ENCODE measurements at regions not wholly inside any gene's neighbourhood (a gene's known extent, or its start where the extent isn't known, plus 50 kb on each side); places are given as distances from the start of the nearest gene placed in this dataset.

DNA sequence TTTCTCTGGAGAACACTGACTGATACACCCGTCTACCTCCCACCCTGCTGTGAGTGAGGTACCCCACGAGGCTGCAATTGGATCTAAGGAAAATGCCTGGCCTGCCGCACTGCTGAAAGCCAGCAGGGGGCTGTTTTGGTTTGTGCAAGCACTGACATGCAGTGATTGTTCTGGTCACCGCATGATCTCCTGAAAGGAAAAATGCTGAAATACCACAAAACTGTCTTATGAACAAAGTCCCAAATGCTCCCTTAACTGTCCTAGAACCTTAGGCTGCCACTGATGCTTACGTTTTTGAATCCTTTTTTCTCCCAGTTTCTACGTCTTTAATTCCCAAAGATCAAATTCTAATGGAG, 132.7 kb downstream of the JCAD start:
- DNase-seq, result no peak
- intact Hi-C loops (cut with micrococcal nuclease), result no loop called here
- ATAC-seq, result peak; percentile 55

DNA sequence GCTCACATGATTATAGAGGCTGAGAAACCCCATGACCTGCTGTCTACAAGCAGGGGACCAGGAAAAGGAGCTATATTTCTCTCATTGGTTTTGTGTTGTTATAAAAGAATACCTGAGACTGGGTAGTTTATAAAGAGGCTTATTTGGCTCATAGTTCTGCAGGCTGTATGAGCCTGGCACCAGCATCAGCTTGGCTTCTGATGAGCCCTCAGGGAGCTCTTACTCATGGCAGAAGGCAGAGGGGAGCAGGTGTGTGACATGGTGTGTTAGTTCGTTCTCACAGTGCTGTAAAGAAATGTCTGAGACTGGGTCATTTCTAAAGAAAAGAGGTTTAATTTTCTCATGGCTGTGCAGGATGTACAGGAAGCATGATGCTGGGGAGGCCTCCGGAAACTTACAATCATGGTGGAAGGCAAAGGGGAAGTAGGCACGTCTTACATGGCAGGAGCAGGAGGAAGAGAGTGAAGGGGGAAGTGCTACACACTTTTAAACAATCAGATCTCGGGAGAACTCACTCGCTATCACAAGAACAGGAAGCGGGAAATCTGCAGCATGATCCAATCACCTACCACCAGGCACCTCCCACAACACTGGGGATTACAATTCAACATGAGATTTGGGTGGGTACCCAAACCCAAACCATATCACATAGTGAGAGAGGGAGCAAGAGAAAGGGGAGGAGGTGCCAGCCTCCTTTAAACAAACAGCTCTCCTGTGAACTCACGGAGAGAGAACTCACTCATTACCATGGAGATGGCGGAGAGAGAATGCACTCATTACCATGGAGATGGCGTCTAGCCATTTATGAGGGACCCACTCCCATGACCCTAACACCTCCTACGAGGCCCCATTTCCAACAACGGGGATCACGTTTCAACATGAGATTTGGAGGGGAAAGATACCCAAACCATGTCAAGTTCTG, 133.4 kb downstream of the JCAD start:
- ATAC-seq (no peak), DNase-seq (no peak)
- intact Hi-C loops (cut with micrococcal nuclease), result no loop called here

DNA sequence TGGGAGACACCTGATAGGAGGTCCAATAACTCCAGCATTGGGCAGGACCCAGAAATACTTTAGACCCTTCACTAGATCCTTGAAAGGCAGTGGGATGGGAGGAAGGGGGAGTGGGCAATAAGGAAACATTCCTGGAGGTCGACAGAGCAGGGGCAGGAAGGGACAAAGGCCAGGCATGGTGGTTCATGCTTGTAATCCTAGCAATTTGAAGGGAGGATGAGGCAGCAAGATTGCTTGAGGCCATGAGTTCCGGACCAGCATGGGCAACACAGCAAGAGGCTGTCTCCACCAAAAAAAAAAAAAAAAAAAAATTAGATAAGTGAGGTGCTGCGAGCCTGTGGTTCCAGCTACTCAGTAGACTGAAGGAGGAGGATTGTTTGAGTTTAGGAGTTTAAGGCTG, 134.9 kb downstream of the JCAD start:
- intact Hi-C loops (cut with micrococcal nuclease), result no loop called here
- DNase-seq (no peak), ATAC-seq (no peak)

DNA sequence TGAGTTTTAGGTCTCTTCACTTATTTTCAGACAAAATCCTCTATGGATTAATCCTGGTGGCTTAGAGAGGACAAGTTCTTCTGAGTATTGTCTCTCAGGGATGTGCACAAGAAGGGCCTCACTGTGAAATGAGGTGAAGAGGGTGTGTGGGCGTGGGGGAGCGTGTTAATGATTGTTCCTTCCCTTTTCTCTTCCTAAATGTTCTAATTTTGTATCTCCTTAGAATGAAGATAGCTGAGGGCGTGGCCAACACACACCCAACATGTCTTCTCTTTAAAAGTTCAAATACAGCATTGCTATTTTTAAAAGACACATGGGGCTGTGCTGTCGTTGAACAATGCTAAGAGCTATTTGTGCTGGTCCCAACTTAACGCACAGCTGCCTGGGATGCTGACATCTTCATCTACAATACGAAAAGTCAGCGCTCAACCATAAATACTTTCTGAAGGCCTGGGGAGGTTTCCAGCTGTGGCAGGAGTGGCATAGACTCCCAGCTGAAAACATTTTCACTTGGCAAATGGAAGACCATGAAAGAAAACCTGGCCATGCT, 135.9 kb downstream of the JCAD start:
- intact Hi-C loops (cut with micrococcal nuclease), result no loop called here
- DNase-seq, result no peak
- ATAC-seq, result no peak

DNA sequence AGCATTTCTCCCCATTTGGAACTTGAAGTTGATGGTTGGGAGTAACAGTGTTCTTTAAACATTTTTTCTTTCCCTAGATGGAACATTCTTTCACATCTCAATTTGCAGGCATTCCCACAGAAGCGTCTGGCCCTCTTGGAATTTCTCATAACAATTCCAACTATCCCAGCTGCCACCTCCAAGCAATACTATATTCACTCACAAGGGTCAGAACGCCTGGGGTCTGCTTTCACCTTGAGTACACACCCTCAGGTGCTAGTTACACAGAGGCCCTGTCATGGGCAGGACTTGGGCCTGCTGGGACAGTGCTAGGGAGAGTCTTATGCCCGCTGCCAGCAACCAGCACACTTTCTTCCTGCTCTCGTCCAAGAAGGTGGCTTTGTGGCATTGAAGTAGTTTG, 136.5 kb downstream of the JCAD start:
- intact Hi-C loops (cut with micrococcal nuclease), result no loop called here
- ATAC-seq, result no peak
- no peak for DNase-seq

DNA sequence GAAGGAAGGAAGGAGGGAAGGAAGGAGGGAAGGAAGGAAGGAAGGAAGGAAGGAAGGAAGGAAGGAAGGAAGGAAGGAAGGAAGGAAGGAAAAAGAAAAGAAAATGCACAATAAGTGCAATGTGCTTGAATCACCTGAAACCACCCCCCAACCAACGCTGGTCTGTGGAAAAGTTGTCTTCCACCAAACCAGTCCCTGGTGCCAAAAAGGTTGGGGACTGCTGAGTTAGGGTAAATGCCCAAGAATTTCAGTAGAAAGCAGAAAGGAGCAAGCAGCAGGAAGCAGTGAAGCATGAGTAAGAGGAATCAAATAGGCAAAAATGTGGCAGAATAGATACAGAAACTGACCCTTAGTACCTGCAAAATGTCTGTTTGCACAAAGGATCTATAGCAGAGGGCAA, 137.2 kb downstream of the JCAD start:
- DNase-seq (no peak), ATAC-seq (no peak)
- intact Hi-C loops (cut with micrococcal nuclease), result no loop called here

DNA sequence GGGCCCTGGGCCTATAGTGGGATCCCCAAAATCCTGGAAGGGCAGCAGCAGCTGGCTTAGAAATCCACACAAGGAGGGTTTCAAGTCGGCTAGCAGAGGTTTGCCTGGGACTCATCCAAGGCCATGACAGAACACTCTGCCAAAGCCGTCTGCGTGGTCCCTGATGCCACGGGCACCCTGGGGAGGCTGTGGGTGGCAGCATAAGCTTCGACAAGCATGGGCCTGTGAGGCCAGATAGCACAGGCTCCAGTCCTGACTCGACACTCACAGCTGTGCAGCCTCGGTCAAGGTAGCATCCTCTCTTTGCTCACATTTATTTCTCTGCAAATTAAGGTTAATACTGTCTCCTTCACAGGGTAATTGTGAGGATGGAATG, 138.3 kb downstream of the JCAD start:
- DNase-seq, result no peak
- ATAC-seq, result peak; percentile 61
- intact Hi-C loops (cut with micrococcal nuclease), result no loop called here

DNA sequence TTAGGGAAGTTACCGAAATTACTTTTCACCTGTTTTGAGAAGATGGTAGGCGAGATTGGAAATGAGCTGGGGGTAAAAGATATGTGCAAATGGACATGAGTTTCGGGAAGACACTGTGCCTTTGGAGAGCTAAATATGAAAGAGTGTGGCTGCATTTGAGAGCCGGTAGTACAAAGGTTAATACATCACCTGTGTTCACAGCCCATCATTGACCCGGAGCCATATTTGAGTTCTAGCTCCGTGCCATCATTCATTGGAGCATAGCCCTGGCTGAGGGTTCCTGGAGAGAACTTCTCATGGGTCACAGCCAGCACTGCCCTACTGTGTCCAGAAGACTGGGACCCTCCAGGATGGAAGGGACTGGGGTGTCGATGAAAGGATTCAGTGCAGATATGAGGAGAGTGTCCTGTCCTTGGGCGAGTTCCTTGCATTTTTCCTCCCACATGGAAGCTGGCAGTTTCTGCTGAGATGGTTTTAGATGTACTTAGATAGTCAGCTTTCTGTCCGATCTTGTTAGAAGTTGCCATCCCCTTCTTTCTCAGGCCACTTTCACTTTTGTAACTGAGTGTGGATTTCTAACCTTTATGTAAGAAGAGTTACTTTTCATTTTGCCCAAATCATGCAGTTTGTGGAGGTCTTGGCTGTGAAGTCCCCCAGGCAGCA, 138.8 kb downstream of the JCAD start:
- no peak for ATAC-seq
- no peak for DNase-seq
- intact Hi-C loops (cut with micrococcal nuclease), result no loop called here

DNA sequence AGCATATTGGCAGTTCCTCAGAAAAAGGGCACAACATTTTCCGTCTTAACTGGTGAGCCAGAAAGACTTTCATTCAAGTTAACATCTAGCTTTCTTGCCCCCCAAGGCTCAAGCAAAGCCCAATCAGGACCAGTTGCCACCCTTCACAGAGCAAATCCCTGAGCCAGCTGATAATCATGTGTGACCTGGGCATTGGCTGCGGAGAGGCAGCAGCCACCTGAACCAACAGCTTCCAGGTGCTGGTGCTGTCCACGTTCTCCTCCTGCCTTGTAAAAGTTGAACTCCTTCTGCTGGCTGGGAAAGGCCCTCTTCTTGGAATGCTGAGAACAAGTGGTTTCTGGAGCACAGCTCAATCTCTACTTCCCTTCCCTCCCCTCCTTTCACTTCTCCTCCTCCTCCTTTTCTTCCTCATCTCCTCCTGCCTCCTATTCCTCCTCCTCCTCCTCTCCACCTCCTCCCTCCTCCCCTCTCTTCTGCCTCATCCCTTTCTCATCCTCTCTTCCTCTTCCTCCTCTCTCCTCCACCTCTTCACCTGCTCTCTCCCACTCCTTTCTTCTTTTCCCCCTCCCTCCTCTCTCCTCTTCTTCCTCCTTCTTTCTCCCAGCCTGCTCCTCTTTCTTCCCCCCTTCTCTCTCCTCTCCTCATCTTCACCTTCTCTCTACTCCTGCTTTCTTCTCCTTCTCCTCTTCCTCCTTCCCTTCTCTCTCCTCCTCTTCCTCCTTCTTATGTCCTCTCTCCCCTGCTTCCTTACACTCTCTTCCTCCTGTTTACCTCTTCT, 140.6 kb downstream of the JCAD start:
- ATAC-seq (no peak), DNase-seq (no peak)
- intact Hi-C loops (cut with micrococcal nuclease), result no loop called here

DNA sequence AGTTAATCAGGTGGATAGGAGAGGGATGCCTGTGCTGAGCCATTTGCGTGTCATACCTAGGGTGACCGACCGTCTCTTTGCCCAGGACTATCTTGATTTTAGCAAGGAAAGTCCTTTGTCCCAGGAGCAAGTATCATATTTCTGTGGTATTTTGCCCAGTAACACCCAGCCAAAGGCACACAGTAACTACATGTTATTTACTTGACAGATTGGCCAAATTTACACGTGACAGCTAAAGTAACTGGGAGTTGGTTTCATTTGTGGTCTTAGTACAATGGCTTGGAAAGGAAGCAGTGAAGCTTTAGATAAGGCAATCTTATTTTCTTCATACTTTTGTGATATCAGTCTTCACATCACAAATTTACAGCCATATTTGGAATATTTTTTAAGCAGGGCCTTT, 142.1 kb downstream of the JCAD start:
- DNase-seq, result no peak

DNA sequence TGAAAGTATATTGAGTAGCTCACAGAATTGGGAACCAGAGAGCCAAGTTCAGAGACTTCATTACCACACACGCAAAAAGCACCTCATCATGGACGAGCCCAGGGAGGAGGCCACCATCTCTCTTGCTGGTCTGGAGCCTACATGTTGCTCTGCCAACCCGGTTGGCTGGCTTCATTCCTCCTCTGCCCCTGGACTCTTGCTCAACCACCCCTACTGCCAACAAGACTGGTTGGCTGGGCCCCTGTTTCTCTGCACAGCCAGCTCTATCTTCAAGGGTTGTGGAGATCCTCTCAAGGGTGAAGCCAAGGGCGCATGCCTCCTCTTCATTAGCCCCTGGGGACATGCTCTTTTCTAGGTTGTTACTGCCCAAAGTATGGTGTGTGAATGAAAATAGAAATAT, 142.7 kb downstream of the JCAD start:
- intact Hi-C loops (cut with micrococcal nuclease), result no loop called here
- ATAC-seq (no peak), DNase-seq (no peak)

More for the DNA sequence above, 142.1 kb downstream of the JCAD start:
- ATAC-seq, result no peak
- intact Hi-C loops (cut with micrococcal nuclease), result no loop called here

DNA sequence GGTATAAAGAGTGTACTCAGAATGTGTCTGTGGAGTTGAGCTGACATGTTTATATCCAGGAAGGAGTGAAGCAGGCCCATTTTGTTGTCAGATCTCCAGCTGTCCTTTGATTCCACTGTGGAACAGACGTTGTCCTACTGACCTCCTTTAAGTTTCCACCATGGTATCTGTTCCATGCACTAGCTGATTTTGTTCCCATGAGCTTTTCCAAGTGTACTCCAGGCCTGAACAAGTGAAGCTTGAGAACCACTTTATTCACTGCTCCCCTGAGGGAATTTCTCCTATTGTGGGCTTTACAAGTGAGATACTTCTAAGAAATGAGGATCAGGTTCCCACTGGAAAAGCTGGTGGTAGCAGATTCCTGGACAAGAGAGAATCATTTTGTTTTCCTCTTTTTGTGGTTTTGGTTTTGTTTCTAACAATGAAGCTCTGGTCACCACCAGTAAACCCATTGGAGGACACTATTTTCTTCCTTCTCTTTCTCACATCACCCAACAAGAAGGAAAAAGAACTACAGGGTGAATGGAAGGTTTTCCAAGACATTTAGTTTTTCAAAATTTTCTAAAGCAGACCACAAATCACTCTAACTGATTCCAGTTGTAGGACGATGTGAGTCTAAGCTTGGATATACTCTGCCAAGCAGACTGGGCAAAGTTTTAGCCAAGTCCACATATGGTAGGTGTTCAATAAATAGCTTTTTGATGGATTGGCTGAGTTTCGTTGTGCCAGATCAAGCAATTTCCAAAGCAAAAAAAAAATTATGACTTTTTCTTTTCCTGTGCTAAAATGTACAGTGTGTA, 144.2 kb downstream of the JCAD start:
- ATAC-seq, result no peak
- no peak for DNase-seq
- intact Hi-C loops (cut with micrococcal nuclease), result no loop called here

DNA sequence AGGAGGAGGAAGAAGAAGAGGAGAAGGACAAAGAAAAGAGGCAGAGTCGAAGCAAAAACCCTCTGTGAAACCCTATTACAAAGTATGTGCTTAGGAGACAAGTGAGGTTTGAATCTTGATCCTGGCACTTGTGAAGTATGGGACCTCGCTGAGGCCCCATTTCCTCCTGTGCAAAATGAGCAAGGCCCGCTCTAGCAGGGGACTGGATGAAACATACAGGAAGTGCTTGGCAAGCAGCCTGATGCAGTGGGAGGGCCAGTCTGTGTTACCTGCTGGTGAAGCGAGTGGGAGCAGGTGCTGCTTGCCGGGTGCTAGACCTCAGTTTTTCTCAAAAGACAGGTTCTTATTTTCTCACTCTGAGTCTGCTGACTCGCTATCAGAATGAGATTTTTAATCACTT, 150.4 kb downstream of the JCAD start:
- intact Hi-C loops (cut with micrococcal nuclease), result no loop called here
- no peak for ATAC-seq
- DNase-seq, result no peak

DNA sequence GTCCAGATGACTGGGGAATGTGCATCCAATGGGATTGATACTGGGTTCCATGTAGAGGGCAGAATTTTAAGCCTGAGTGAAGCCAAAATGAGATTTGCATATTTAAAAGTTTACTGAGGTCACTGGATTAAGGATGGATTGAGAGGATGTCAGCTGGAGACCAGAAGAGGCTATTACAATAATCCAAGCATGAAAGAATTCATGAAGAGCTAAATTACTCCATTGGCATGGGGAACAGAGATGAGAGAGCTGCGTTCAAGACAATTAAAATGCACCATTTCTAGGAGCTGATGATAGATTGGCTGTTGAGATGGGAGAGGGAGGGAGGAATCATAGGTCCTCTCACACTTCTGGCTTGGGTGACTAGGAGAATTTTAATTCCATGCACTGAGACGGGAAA, 158.5 kb downstream of the JCAD start:
- DNase-seq (no peak), ATAC-seq (no peak)
- intact Hi-C loops (cut with micrococcal nuclease), result no loop called here

DNA sequence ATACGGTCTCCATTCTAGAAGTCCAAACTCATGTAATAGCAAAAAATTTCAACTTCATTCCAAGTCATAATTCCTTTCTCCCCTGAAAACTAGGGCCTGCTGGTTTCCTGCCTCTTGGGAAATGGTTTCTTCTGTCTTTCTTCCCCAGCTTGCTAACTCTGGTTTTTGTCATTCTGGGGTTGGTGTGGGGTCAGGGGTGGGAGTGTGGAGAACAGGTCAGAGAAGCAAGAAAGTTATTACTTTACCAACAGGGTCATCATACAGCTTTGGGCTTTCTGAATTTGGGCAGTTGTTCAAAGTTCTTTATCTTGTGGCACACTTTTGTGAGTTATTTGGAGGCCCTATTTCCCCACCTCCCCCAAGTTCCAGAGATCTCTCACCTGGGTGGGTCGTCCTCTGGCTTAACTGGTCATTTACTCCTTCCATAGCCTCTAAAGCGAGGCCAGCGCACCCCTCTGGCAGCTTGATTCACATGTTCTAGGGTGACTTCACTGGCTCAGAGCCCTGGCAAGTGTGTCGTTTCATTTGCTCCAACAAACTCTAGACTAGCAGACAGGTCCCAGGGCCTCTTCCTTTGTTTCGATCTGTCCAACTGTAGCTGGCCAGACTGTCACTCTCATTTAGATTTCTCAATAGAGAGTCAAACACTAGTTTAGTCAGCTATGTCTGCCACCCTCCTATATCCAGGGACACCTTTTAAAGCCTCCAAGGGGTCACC, 161.2 kb downstream of the JCAD start:
- ATAC-seq (no peak), DNase-seq (no peak)
- intact Hi-C loops (cut with micrococcal nuclease), result no loop called here

DNA sequence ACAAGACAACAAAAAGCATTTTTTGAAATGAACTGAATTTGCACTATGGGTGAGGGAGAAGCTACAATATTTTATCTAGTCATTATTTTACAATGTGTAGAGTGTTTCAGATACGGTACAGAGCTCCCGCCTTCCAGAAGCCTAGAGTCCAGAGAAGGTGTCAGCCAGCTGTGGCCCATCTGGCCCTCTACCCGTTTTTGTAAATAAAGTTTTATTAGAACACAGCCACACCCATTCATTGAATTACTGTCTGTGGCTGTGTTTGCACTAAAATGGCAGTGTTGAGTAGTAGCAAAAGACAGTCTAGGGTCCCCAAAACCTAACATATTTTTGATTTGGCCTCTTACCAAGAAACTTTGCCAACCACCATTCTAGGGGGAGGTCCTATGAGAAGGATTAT, 162.0 kb downstream of the JCAD start:
- intact Hi-C loops (cut with micrococcal nuclease), result no loop called here
- no peak for ATAC-seq

DNA sequence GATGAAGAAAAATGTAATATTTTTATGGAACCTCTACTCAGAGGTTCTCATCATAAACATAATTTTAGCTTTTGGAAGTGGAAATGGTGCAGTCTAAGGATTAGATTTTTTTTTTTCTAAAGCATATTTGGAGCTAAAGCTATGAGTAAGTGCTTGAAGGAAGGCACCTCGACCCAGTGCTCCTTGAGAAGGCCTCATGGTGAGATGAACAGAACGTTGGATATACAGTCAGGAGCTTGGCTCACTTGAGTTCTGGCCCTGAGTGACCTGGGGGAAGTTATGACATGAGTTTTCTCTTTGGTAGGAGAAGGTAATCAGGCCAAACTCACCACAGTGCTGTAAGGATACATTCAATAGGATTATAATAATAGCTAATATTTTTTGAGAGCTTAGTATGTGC, 163.3 kb downstream of the JCAD start:
- ATAC-seq (peak; percentile 27), DNase-seq (no peak)
- intact Hi-C loops (cut with micrococcal nuclease), result no loop called here

More for the DNA sequence above, 162.0 kb downstream of the JCAD start:
- no peak for DNase-seq

DNA sequence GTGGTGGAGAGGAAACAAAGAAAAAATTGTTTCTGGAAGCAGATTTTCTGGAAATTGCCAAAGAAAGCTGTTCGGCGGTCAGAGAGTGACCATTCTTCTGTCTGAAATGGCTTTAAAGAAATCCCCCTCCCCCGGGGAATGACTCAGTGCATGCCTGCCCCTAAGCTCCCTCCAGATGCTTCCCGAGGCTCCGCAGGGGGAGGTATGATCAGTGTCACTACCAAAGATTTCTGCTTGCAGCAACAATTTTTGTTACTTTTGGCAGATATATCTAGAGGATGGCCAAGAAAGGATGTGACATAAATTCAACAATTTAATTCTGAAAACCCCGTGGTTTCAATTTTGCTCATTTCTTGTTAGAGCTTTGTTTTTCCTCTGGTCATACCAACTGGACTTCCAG, 163.9 kb downstream of the JCAD start:
- intact Hi-C loops (cut with micrococcal nuclease), result no loop called here
- peak; percentile 74 for DNase-seq
- ATAC-seq, result peak; percentile 93

DNA sequence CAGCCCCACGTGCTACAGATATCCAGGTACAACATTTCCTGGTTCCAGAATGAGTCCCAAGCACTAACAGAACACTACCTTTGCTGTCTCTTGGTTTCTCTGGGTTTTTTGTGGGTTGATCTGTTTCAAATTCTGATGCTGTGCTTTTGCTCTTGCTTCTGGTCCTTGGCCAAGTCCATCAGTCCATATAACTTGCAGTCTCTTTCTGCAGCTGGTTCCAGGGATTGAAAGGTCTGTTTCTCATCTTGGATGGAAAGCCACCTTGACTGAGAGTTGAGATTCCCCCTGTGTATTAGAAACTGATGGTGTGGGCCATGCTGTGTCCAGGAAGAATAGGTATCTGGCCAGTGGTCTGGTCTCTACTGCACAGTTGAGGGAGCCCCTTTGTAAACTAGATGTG, 171.1 kb downstream of the JCAD start:
- ATAC-seq, result no peak
- intact Hi-C loops (cut with micrococcal nuclease), result no loop called here
- DNase-seq, result no peak
